Smooth muscle cell (in vitro differentiated cells): ENCODE measurements at regions not wholly inside any gene's neighbourhood (a gene's known extent, or its start where the extent isn't known, plus 50 kb on each side); places are given as distances from the start of the nearest gene placed in this dataset.

Experiments
- DNase-seq: peaks from one replicate; lab custom pipeline; 2025; ENCODE audit not compliant: unreplicated experiment; lab: John Stamatoyannopoulos, UW
- H2AFZ ChIP-seq: fragments of 200-600 bp; sonication (generic); 2 replicates; pipeline ENCODE4 v1.6.0; 2016; ENCODE audit warnings: antibody characterized with exemption, low read depth, mild to moderate bottlenecking
- H3F3A ChIP-seq: fragments of 200-600 bp; sonication (generic); 2 replicates; pipeline ENCODE4 v1.6.0; 2017; ENCODE audit warnings: antibody characterized with exemption, low read depth
- H3K27ac ChIP-seq: fragments of 200-600 bp; sonication (generic); 2 replicates; pipeline ENCODE4 v1.5.1; 2016; ENCODE audit warnings: low read depth, mild to moderate bottlenecking
- H3K27me3 ChIP-seq: fragments of 200-600 bp; sonication (generic); 2 replicates; pipeline ENCODE4 v1.6.1; 2016; ENCODE audit warnings: low read depth, mild to moderate bottlenecking
- H3K36me3 ChIP-seq: fragments of 200-600 bp; sonication (generic); 2 replicates; pipeline ENCODE4 v1.5.1; 2016; ENCODE audit warnings: low read depth
- H3K4me1 ChIP-seq: fragments of 200-600 bp; sonication (generic); 2 replicates; pipeline ENCODE4 v1.5.1; 2016; ENCODE audit warnings: low read depth
- H3K4me2 ChIP-seq: fragments of 200-600 bp; sonication (generic); 2 replicates; pipeline ENCODE4 v1.6.0; 2016; ENCODE audit warnings: mild to moderate bottlenecking
- H3K4me3 ChIP-seq: fragments of 200-600 bp; sonication (generic); 2 replicates; pipeline ENCODE4 v1.5.1; 2016; ENCODE audit warnings: mild to moderate bottlenecking
- H3K79me2 ChIP-seq: fragments of 200-600 bp; sonication (generic); 2 replicates; pipeline ENCODE4 v1.6.0; 2016; ENCODE audit warnings: low read depth, mild to moderate bottlenecking
- H3K9ac ChIP-seq: fragments of 200-600 bp; sonication (generic); 2 replicates; pipeline ENCODE4 v1.6.0; 2016; ENCODE audit warnings: low read depth
- H3K9me3 ChIP-seq: fragments of 200-600 bp; sonication (generic); replicated peaks from 2 replicates; pipeline ENCODE4 v1.5.1; 2016; ENCODE audit warnings: low read depth
- H4K20me1 ChIP-seq: fragments of 200-600 bp; sonication (generic); 2 replicates; pipeline ENCODE4 v1.6.0; 2016; ENCODE audit warnings: low read depth
- WGBS: methylation state at CpG from one replicate; pipeline ENCODE4 v1.1.7; 2016; ENCODE audit warnings: low lambda C conversion rate; 5-methylcytosine and 5-hydroxymethylcytosine counted together
- TF ChIP-seq, protein P1 (sequence below): fragments of 200-600 bp; sonication (generic); IDR thresholded peaks from 2 replicates; pipeline ENCODE4 v1.5.1; 2017; ENCODE audit warnings: borderline replicate concordance, mild to moderate bottlenecking, antibody characterized with exemption; ENCODE audit not compliant: insufficient read depth, poor library complexity, severe bottlenecking

DNA sequence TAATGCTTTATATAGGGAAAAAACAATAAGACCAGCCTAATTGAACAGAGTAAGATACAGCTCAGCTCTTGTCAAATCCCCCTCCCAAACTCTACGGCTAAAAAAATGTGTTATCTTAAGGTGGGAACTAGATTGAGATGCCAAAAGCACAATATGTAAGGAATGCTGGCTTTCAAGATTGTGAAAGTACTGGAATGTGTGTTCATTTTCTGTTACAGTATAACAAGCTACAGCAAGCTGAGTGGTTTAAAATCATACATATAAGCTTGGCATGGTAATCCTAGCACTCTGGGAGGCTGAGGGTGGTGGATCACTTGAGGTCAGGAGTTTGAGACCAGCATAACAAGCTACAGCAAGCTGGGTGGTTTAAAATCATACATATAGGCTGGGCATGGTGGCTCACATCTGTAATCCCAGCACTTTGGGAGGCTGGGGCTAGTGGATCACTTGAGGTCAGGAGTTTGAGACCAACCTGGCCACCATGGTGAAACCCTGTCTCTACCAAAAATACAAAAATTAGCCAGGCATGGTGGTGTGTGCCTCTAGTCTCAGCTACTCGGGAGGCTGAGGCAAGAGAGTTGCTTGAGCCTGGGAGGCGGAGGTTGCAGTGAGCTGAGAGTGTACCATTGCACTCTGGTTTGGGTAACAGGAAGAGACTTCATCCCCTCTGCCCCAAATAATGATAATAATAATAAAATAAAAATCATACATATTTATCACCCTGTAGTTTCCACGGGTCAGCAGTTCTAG lies 297.7 kb downstream of the DOK5 start:
- Histone ChIP-seq H3K4me3 (no peak overlapping the region), H3K27me3 (no peaks in the 10 kb centered on the region), H3K27ac (no peak overlapping the region), H3F3A (no peaks in the 10 kb centered on the region), H3K9ac (no peak overlapping the region), H3K36me3 (no peaks in the 10 kb centered on the region), H4K20me1 (no peaks in the 10 kb centered on the region), H3K79me2 (no peaks in the 10 kb centered on the region), H3K4me2 (no peak overlapping the region), H2AFZ (no peak overlapping the region), H3K4me1 (no peaks in the 10 kb centered on the region), H3K9me3 (no peaks in the 10 kb centered on the region)
- WGBS, result 82% methylated on average over 4 of the region's 4 CpGs
- TF ChIP-seq, protein P1, sequence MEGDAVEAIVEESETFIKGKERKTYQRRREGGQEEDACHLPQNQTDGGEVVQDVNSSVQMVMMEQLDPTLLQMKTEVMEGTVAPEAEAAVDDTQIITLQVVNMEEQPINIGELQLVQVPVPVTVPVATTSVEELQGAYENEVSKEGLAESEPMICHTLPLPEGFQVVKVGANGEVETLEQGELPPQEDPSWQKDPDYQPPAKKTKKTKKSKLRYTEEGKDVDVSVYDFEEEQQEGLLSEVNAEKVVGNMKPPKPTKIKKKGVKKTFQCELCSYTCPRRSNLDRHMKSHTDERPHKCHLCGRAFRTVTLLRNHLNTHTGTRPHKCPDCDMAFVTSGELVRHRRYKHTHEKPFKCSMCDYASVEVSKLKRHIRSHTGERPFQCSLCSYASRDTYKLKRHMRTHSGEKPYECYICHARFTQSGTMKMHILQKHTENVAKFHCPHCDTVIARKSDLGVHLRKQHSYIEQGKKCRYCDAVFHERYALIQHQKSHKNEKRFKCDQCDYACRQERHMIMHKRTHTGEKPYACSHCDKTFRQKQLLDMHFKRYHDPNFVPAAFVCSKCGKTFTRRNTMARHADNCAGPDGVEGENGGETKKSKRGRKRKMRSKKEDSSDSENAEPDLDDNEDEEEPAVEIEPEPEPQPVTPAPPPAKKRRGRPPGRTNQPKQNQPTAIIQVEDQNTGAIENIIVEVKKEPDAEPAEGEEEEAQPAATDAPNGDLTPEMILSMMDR, result no peak
- DNase-seq, result no peak

DNA sequence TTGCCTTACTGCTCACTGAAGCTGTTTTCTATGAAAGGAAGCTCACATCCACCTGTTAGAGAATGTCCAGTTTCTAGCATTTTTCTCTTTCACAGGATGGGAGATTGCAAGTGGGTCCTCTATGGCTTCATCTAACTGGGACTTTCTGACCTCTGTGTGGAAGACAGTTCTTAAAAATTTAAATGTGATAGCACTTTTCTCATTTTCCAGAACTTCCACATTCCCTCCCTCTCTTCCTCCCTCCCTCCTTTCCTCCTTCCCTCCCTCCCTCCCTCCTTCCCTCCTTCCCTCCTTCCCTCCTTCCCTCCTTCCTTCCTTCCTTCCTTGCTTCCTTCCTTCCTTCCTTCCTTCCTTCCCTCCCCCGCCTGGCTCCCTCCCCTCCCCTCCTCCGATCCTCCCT lies 291.1 kb downstream of the DOK5 start:
- Histone ChIP-seq H3K79me2 (no peaks in the 10 kb centered on the region), H3K4me2 (no peak overlapping the region), H3K4me1 (no peaks in the 10 kb centered on the region), H2AFZ (no peak overlapping the region), H3K9ac (no peak overlapping the region), H3K27ac (no peak overlapping the region), H3K36me3 (no peaks in the 10 kb centered on the region), H3K4me3 (no peak overlapping the region), H4K20me1 (no peaks in the 10 kb centered on the region), H3F3A (no peaks in the 10 kb centered on the region), H3K27me3 (no peaks in the 10 kb centered on the region), H3K9me3 (no peaks in the 10 kb centered on the region)
- no peak for DNase-seq
- TF ChIP-seq, protein P1, result no peak
- WGBS, result 10% methylated on average over 1 of the region's 2 CpGs

DNA sequence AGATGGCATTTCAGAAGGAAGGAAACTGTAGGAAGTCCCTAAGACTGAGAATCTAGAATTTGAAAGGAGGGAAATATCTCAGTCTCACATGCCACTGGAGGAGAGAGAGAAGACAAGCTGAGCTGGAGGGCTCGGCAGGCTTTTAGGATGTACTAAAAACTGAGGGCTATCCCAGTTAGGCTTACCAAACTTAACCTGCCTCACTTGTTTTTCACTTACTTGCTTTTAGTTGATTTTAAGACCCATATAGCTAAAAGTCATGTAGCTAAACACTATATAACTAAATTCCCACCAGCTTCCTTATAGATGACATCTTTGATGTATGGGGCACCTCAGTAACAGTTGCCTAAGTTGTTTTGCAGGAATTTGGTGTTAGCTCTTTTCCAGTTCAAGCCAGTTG lies 288.0 kb downstream of the DOK5 start:
- H3K4me1 ChIP-seq, result no peaks in the 10 kb centered on the region
- no peak overlapping the region for H3K4me3 ChIP-seq
- H3K4me2 ChIP-seq, result no peak overlapping the region
- no peak overlapping the region for H3K27ac ChIP-seq
- no peaks in the 10 kb centered on the region for H3F3A ChIP-seq
- no peaks in the 10 kb centered on the region for H3K36me3 ChIP-seq
- TF ChIP-seq, protein P1, result no peak
- H3K27me3 ChIP-seq, result no peaks in the 10 kb centered on the region
- no peak overlapping the region for H3K9ac ChIP-seq
- no peaks in the 10 kb centered on the region for H3K79me2 ChIP-seq
- no peak for DNase-seq
- no peaks in the 10 kb centered on the region for H4K20me1 ChIP-seq
- no peak overlapping the region for H2AFZ ChIP-seq
- 95% methylated on average over 1 of the region's 1 CpG for WGBS
- H3K9me3 ChIP-seq, result no peaks in the 10 kb centered on the region

DNA sequence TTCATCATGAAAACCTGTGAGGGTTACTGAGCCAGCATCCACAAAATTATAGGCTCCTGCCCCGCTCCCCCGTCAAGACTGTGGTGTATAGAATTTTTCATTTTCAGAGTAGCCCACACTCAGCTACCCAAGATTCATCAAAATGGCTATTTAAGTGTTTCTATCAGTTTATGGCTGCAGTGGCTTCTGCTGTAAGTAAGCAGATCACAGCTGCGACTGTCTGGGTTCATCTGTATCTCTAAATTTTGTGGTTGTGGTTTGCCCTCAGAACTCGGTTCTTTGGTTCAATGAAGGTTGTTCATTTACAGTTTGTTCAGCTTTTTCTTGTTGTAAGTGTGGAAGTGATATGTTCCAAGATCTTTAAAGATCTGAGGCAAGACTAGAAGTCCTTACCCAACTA lies 284.2 kb downstream of the DOK5 start:
- H3K79me2 ChIP-seq, result no peaks in the 10 kb centered on the region
- no peak overlapping the region for H3K4me3 ChIP-seq
- 78% methylated on average over 4 of the region's 4 CpGs for WGBS
- H3K9ac ChIP-seq, result no peak overlapping the region
- no peak overlapping the region for H3K4me2 ChIP-seq
- H4K20me1 ChIP-seq, result no peaks in the 10 kb centered on the region
- no peak overlapping the region for H3K27ac ChIP-seq
- no peaks in the 10 kb centered on the region for H3K4me1 ChIP-seq
- H2AFZ ChIP-seq, result no peak overlapping the region
- no peaks in the 10 kb centered on the region for H3F3A ChIP-seq
- TF ChIP-seq, protein P1, result no peak
- H3K36me3 ChIP-seq, result no peaks in the 10 kb centered on the region
- no peak for DNase-seq
- no peaks in the 10 kb centered on the region for H3K9me3 ChIP-seq
- H3K27me3 ChIP-seq, result no peaks in the 10 kb centered on the region
